K562 (cell line): ENCODE measurements at regions not wholly inside any gene's neighbourhood (a gene's known extent, or its start where the extent isn't known, plus 50 kb on each side); places are given as distances from the start of the nearest gene placed in this dataset.
A peak's percentile ranks its signal among the peaks of the same experiment; 100 is the strongest.

Source experiments
- ARID3A ChIP-seq: IDR thresholded peaks from 2 replicates; pipeline ENCODE4 v1.6.1; 2012; ENCODE audit warnings: low read depth, low read length, improper control_type of control experiment, borderline replicate concordance
- CBFB ChIP-seq: sonication (generic); formaldehyde crosslinking; IDR thresholded peaks from 2 replicates; pipeline ENCODE4 v1.4.0; 2020; ENCODE audit warnings: mild to moderate bottlenecking, missing genetic modification reagents
- THAP12 ChIP-seq: fragments of 250-450 bp; sonication (Bioruptor Pico); IDR thresholded peaks from 2 replicates; pipeline ENCODE4 v1.9.0; 2021; ENCODE audit warnings: mild to moderate bottlenecking, inconsistent platforms
- TSHZ1 ChIP-seq: fragments of 250-450 bp; sonication (Bioruptor Pico); IDR thresholded peaks from 2 replicates; pipeline ENCODE4 v1.4.0; 2020; ENCODE audit warnings: mild to moderate bottlenecking, moderate library complexity
- ZNF146 ChIP-seq: IDR thresholded peaks from one replicate; pipeline ENCODE4 v1.6.1; 2018; ENCODE audit warnings: missing compliant biosample characterization; ENCODE audit not compliant: unreplicated experiment
- ZNF280A ChIP-seq: fragments of 450-650 bp; IDR thresholded peaks from 2 replicates; pipeline ENCODE4 v1.6.1; 2018; ENCODE audit warnings: mild to moderate bottlenecking, low read depth; ENCODE audit not compliant: partially characterized antibody
- ZNF407 ChIP-seq: fragments of 450-650 bp; IDR thresholded peaks from 2 replicates; pipeline ENCODE4 v1.6.1; 2016; ENCODE audit warnings: low read depth

GRCh38 chr6:14734416-14735340 lies 511.2 kb upstream of the JARID2 start (continued):
- TF ChIP-seq TSHZ1 (CRISPR knock-in tag) (peak; percentile 48; the same call in 1 of the 2 replicates), ARID3A (peak; percentile 96), THAP12 (CRISPR knock-in tag) (no peak), CBFB (0 out of 2 replicates have a peak, but pooled peaks have one; percentile 36), ZNF407 (no peak), ZNF146 (CRISPR knock-in tag) (no peak), ZNF280A (peak; percentile 9)
